Fibroblast of pulmonary artery (primary cell): ENCODE measurements at regions not wholly inside any gene's neighbourhood (a gene's known extent, or its start where the extent isn't known, plus 50 kb on each side); places are given as distances from the start of the nearest gene placed in this dataset.

Experiments
- DNase-seq: peaks from one replicate; pipeline ENCODE4 v3.0.0-alpha.2; 2010; ENCODE audit warnings: low read depth
- H3K4me3 ChIP-seq: replicated peaks from 2 replicates; pipeline ENCODE4 v1.5.1; 2011; ENCODE audit warnings: low read depth, mild to moderate bottlenecking, control low read depth, low read length, moderate library complexity
- TF ChIP-seq, protein P1 (sequence below): IDR thresholded peaks from 2 replicates; pipeline ENCODE4 v1.5.1; 2011; ENCODE audit warnings: mild to moderate bottlenecking, control low read depth, low read length, inconsistent platforms; ENCODE audit errors: missing control alignments

DNA sequence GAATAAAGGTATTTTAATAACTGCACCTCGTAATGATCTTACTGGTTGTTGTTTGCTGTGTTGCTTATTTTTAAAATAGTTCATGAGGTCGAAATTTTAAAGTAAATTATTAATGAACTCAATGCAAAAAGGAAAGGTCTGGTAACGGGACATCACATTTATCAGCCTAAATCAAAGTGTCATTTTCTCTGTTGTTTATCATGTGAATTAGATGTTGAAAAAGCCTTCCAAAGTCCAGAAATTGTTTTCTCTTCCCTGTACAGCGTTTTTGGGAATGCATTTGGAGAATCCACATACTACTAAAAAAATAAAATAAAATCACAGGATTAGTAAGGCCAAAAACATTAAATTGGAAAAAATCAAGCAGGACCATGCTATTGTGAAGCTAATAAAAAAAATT lies 339.2 kb upstream of the NECTIN3 start:
- no peak for DNase-seq
- H3K4me3 ChIP-seq, result no peak overlapping the region
- TF ChIP-seq, protein P1, sequence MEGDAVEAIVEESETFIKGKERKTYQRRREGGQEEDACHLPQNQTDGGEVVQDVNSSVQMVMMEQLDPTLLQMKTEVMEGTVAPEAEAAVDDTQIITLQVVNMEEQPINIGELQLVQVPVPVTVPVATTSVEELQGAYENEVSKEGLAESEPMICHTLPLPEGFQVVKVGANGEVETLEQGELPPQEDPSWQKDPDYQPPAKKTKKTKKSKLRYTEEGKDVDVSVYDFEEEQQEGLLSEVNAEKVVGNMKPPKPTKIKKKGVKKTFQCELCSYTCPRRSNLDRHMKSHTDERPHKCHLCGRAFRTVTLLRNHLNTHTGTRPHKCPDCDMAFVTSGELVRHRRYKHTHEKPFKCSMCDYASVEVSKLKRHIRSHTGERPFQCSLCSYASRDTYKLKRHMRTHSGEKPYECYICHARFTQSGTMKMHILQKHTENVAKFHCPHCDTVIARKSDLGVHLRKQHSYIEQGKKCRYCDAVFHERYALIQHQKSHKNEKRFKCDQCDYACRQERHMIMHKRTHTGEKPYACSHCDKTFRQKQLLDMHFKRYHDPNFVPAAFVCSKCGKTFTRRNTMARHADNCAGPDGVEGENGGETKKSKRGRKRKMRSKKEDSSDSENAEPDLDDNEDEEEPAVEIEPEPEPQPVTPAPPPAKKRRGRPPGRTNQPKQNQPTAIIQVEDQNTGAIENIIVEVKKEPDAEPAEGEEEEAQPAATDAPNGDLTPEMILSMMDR, result no peak

DNA sequence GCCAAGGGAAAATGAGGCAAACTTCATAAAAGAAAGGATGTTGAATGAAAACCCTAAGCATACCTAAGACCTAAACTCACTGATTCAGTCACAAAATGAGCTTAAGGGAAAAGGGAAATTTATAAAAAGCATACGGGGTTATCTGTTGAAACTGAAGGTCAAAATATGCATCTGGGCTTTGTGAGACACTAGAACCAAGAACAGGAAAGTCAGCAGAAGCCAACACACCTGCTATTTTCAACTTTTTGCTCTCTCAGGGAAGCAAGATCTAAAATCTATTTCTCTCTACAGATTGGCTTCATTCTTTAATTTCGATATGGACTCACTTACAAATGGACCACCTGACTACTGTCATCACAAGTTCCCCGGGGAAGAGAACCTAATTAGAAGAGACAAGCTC lies 338.6 kb upstream of the NECTIN3 start:
- TF ChIP-seq, protein P1, result no peak
- no peak overlapping the region for H3K4me3 ChIP-seq
- no peak for DNase-seq

GRCh38 chr3:110734524-110734923 lies 337.1 kb upstream of the NECTIN3 start:
- no peak overlapping the region for H3K4me3 ChIP-seq
- DNase-seq, result no peak
- TF ChIP-seq, protein P1, result no peak

GRCh38 chr3:110736332-110736731 lies 335.3 kb upstream of the NECTIN3 start:
- no peak overlapping the region for H3K4me3 ChIP-seq
- TF ChIP-seq, protein P1, result no peak
- DNase-seq, result no peak

DNA sequence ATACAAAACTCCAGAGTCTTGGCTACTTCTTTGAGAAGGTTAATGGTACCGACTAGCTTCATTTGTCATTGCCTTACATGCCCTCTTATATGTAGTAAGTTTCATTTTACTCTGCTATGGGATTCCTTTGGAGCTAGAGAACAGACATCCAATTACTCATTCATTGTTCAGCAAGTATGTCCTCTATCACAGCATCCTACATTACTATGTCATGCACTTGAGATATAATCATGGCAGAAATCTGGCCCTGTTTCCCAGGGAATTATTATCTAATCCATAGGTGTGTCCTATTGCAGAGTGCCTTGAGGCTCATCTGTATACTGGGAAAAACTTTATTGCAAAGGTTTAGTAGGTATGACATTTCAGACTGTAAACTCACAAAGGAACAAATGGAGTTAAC lies 333.1 kb upstream of the NECTIN3 start:
- DNase-seq, result peak; percentile 20
- no peak overlapping the region for H3K4me3 ChIP-seq
- TF ChIP-seq, protein P1, result no peak

DNA sequence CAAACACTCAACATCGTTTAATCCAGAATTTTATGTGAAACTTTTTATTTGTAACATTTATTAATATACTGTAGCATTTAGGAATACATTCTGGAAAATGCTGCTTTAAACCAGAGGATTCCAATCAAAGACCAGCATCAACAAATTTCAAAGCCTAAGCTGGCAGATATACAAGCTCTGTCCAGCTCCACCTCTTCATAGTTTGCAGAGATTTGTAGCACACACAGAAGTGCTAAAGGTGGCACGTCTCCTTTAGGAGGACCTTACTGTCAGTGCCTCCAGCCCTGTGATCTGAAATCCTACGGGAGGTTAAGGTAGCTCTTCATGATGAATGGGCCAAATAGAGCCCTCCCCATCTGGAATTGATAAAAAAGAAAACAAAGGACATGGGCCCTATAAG lies 329.7 kb upstream of the NECTIN3 start:
- TF ChIP-seq, protein P1, result no peak
- no peak overlapping the region for H3K4me3 ChIP-seq
- DNase-seq, result no peak

DNA sequence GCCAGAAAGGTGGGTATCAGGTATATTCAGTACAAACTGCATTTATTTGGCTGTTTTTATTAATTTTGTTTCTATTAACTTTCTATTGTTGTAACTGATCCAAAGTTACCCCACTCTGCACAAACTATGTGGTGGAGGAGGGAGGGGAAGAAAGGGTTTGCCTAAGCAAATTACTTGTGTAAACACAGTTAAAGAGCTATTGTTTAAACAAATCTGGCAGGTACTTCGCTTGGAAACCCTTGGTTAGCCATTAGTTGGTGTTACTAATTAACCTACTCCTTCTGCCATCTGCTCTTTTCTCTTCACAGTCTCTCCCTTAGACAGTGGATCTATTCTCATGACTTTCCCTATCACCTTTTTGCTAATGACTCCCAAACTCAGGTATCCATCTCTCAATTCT lies 328.4 kb upstream of the NECTIN3 start:
- no peak for DNase-seq
- H3K4me3 ChIP-seq, result no peak overlapping the region
- TF ChIP-seq, protein P1, result no peak
